HCT116 (cell line): ENCODE measurements at regions not wholly inside any gene's neighbourhood (a gene's known extent, or its start where the extent isn't known, plus 50 kb on each side); places are given as distances from the start of the nearest gene placed in this dataset.

ENCODE experiments used
- ATAC-seq: fragments of 200-7000 bp; cut with Tn5 transposase; 2 replicates; pipeline ENCODE4 v1.9.1; 2020; ENCODE audit warnings: mild to moderate bottlenecking, moderate library complexity
- BruUV-seq: library from RNA; stranded (reverse); fragments of 400-500 nt; replicated peaks from 2 replicates; lab custom pipeline; 2021; lab: Mats Ljungman, UMichigan
- CTCF ChIA-PET: fragments of 300-600 bp; sonication (Branson Sonifier 250); formaldehyde crosslinking; loops from one replicate; lab custom pipeline; 2021; ENCODE audit warnings: antibody characterized with exemption; lab: Charles Lee
- POLR2A ChIA-PET: fragments of 300-600, 350-600 bp; sonication (Branson Sonifier 250); formaldehyde crosslinking; loops from one replicate; lab custom pipeline; 2021; ENCODE audit warnings: antibody characterized with exemption; lab: Charles Lee
- RAD21 ChIA-PET, 2 experiments: fragments of 300-600 bp; sonication (Branson Sonifier 250); formaldehyde crosslinking; loops; one replicate each; lab custom pipeline; 2023; ENCODE audit warnings: low total read pairs in 2 of 2; ENCODE audit not compliant: uncharacterized antibody in 2 of 2, unreplicated experiment in 2 of 2, low non-redundant PET in 1 of 2; lab: Charles Lee
- DNase-seq: peaks from one replicate; pipeline ENCODE4 v3.0.0-alpha.2; 2010; ENCODE audit warnings: low read depth, low spot score
- H2AFZ ChIP-seq: fragments of 200-600 bp; shearing (Covaris generic), sonication (generic); 2 replicates; pipeline ENCODE4 v1.6.1; 2017; ENCODE audit warnings: low read depth, mixed run types, mixed read lengths, antibody characterized with exemption, low read length; ENCODE audit not compliant: poor library complexity, severe bottlenecking
- H3K27ac ChIP-seq: 2 replicates; pipeline ENCODE4 v1.5.1; 2012; ENCODE audit warnings: low read depth, low read length
- H3K27me3 ChIP-seq: fragments of 200-600 bp; sonication (generic); 2 replicates; pipeline ENCODE4 v1.6.1; 2016; ENCODE audit warnings: mixed run types, low read length, mixed read lengths; ENCODE audit not compliant: insufficient read depth
- H3K36me3 ChIP-seq, 2 experiments: fragments of 200-500 bp in 1 of 2; fragments of 200-600 bp in 1 of 2; sonication (Bioruptor generic) in 1 of 2; sonication (generic) in 1 of 2; 2 replicates each; pipeline versions ENCODE4 v1.5.1 to v1.6.1; 2014 to 2016; ENCODE audit warnings: low read length in 2 of 2, inconsistent platforms in 1 of 2, mixed read lengths in 1 of 2, mixed run types in 1 of 2; ENCODE audit not compliant: insufficient read depth in 2 of 2, control insufficient read depth in 1 of 2
- H3K4me1 ChIP-seq, 2 experiments: fragments of 200-600 bp in 1 of 2; sonication (generic) in 1 of 2; 2 replicates each; pipeline versions ENCODE4 v1.5.1 to v1.6.1; 2012 to 2017; ENCODE audit warnings: low read length in 2 of 2, inconsistent platforms in 1 of 2, mild to moderate bottlenecking in 1 of 2, mixed read lengths in 1 of 2, mixed run types in 1 of 2, moderate library complexity in 1 of 2; ENCODE audit not compliant: insufficient read depth in 2 of 2, control insufficient read depth in 1 of 2
- H3K4me2 ChIP-seq: fragments of 200-600 bp; sonication (generic); 2 replicates; pipeline ENCODE4 v1.6.1; 2017; ENCODE audit warnings: mixed run types, low read length, mixed read lengths
- H3K4me3 ChIP-seq, 2 experiments: fragments of 200-600 bp in 1 of 2; sonication (generic) in 1 of 2; replicated peaks in 1 of 2; 2 replicates each; pipeline ENCODE4 v1.5.1; 2011 to 2016; ENCODE audit warnings: low read length in 2 of 2, control low read depth in 1 of 2, low read depth in 1 of 2, mild to moderate bottlenecking in 1 of 2, mixed read lengths in 1 of 2, mixed run types in 1 of 2
- H3K79me2 ChIP-seq: fragments of 200-600 bp; sonication (generic); 2 replicates; pipeline ENCODE4 v1.6.1; 2017; ENCODE audit warnings: mild to moderate bottlenecking, mixed run types, low read length, moderate library complexity, mixed read lengths; ENCODE audit not compliant: insufficient read depth
- H3K9ac ChIP-seq: fragments of 200-600 bp; sonication (generic); 2 replicates; pipeline ENCODE4 v1.6.1; 2016; ENCODE audit warnings: low read length, mixed read lengths
- H3K9me2 ChIP-seq: fragments of 200-600 bp; sonication (generic), shearing (Covaris generic); 2 replicates; pipeline ENCODE4 v1.6.1; 2017; ENCODE audit warnings: mixed run types, mild to moderate bottlenecking, moderate library complexity; ENCODE audit not compliant: insufficient read depth
- H3K9me3 ChIP-seq, 2 experiments: fragments of 200-500 bp in 1 of 2; fragments of 200-600 bp in 1 of 2; sonication (Bioruptor generic) in 1 of 2; sonication (generic) in 1 of 2; 2 replicates each; pipeline ENCODE4 v1.6.1; 2014 to 2017; ENCODE audit warnings: low read length in 2 of 2, mixed read lengths in 2 of 2, inconsistent platforms in 1 of 2, low read depth in 1 of 2, mild to moderate bottlenecking in 1 of 2, mixed run types in 1 of 2, moderate library complexity in 1 of 2; ENCODE audit not compliant: control insufficient read depth in 1 of 2, insufficient read depth in 1 of 2
- H4K20me1 ChIP-seq: fragments of 200-600 bp; sonication (generic), shearing (Covaris generic); 2 replicates; pipeline ENCODE4 v1.6.1; 2017; ENCODE audit warnings: mixed run types, mild to moderate bottlenecking, moderate library complexity; ENCODE audit not compliant: insufficient read depth
- ATF3 ChIP-seq: IDR thresholded peaks from 2 replicates; pipeline ENCODE4 v1.6.1; 2012
- CBX3 ChIP-seq: IDR thresholded peaks from 2 replicates; pipeline ENCODE4 v1.6.1; 2012; ENCODE audit warnings: low read depth
- CEBPB ChIP-seq: IDR thresholded peaks from 2 replicates; pipeline ENCODE4 v1.6.1; 2012; ENCODE audit warnings: low read depth
- CTCF ChIP-seq, 3 experiments: fragments of 200-600 bp in 1 of 3; sonication (generic) in 1 of 3; IDR thresholded peaks in 2 of 3; conservative IDR thresholded peaks in 1 of 3; 2 replicates each; pipeline ENCODE4 v1.5.1; 2012 to 2017; ENCODE audit warnings: low read depth in 2 of 3, low read length in 2 of 3, antibody characterized with exemption in 1 of 3, borderline replicate concordance in 1 of 3, control low read depth in 1 of 3, mild to moderate bottlenecking in 1 of 3, mixed read lengths in 1 of 3, mixed run types in 1 of 3, moderate library complexity in 1 of 3; ENCODE audit not compliant: insufficient read depth in 1 of 3
- EZH2 ChIP-seq: fragments of 200-600 bp; sonication (generic); IDR thresholded peaks from 2 replicates; pipeline ENCODE4 v1.6.1; 2017; ENCODE audit warnings: antibody characterized with exemption, mixed run types
- FOSL1 ChIP-seq: IDR thresholded peaks from 2 replicates; pipeline ENCODE4 v1.6.1; 2012; ENCODE audit warnings: low read depth
- JUND ChIP-seq: IDR thresholded peaks from 2 replicates; pipeline ENCODE4 v1.6.1; 2012
- MAX ChIP-seq: IDR thresholded peaks from 2 replicates; pipeline ENCODE4 v1.6.1; 2012
- POLR2A ChIP-seq: IDR thresholded peaks from 2 replicates; pipeline ENCODE4 v1.7.0; 2011; ENCODE audit warnings: borderline replicate concordance; ENCODE audit not compliant: insufficient read depth, insufficient read length; ENCODE audit errors: extremely low read depth
- POLR2AphosphoS5 ChIP-seq: IDR thresholded peaks from 2 replicates; pipeline ENCODE4 v1.6.1; 2011; ENCODE audit warnings: mild to moderate bottlenecking, low read depth, low read length, moderate library complexity
- RAD21 ChIP-seq: IDR thresholded peaks from 2 replicates; pipeline ENCODE4 v1.6.1; 2012; ENCODE audit warnings: low read depth, mild to moderate bottlenecking
- ZFX ChIP-seq: fragments of 450-650 bp; IDR thresholded peaks from 2 replicates; pipeline ENCODE4 v1.6.1; 2017
- intact Hi-C: fragments of 100-400 bp; cut with micrococcal nuclease; formaldehyde crosslinking; loops from 2 replicates; pipeline ENCODE4 v1.10.0; 2022
- TF ChIP-seq, protein P1 (sequence below): IDR thresholded peaks from 2 replicates; pipeline ENCODE4 v1.6.1; 2011; ENCODE audit warnings: mild to moderate bottlenecking, low read length, moderate library complexity; ENCODE audit not compliant: insufficient replicate concordance; ENCODE audit errors: extremely low read depth

DNA sequence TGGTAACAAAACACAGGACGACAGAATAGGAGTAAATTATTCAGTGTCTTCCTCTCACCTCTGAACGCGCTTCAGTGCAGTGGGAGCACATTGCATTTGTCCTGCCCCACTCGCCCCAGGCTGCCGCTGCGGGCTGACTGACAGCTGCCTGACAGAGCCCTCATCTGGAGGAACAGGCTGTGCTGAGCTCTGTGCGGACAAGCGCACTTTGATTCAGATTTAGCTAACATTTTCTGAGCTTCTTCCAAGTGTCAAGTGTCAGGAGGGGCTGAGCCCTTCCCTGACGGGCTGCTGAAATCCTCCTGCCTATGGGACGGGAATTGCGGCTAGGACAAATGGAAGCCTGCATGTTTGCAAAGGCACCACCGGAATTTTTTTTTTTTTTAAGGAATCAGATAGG lies 383.0 kb upstream of the CDH4 start:
- no peak for DNase-seq
- Histone ChIP-seq H2AFZ (no peak overlapping the region), H3K79me2 (no peaks in the 10 kb centered on the region), H3K27ac (no peak overlapping the region), H3K27me3 (no peaks in the 10 kb centered on the region), H3K4me2 (no peak overlapping the region), H3K36me3 (no peaks in the 10 kb centered on the region), H3K9me2 (no peaks in the 10 kb centered on the region), H4K20me1 (no peaks in the 10 kb centered on the region), H3K9me3 (peaks cover 17 to 36% of the 10 kb centered on the region in 2 experiments; a peak in 2 of 4 replicates), H3K9ac (no peak overlapping the region), H3K4me3 (no peak overlapping the region), H3K4me1 (no peaks in the 10 kb centered on the region)
- BruUV-seq: no TSS peak
- TF ChIP-seq CBX3: no peak
- ATAC-seq: no peak
- ChIA-PET POLR2A (no interaction called here), CTCF (no interaction called here), RAD21 (no interaction called here)
- intact Hi-C loops: no loop called here

GRCh38 chr20:60869625-60870024 lies 382.4 kb upstream of the CDH4 start:
- ChIA-PET CTCF (no interaction called here), POLR2A (no interaction called here), RAD21 (no interaction called here)
- no peak for DNase-seq
- Histone ChIP-seq H3K36me3 (no peaks in the 10 kb centered on the region), H3K79me2 (no peaks in the 10 kb centered on the region), H4K20me1 (no peaks in the 10 kb centered on the region), H3K9me2 (no peaks in the 10 kb centered on the region), H3K9me3 (peaks cover 17 to 35% of the 10 kb centered on the region in 2 experiments; a peak in 2 of 4 replicates), H3K4me2 (no peak overlapping the region), H3K4me1 (no peaks in the 10 kb centered on the region), H2AFZ (no peak overlapping the region), H3K27me3 (no peaks in the 10 kb centered on the region), H3K9ac (no peak overlapping the region), H3K4me3 (no peak overlapping the region), H3K27ac (no peak overlapping the region)
- ATAC-seq: no peak
- intact Hi-C loops: no loop called here
- no peak for TF ChIP-seq CTCF (IDR thresholded peaks at IDR 0.05 in 2 of 3, conservative IDR thresholded peaks at IDR 0.05 in 1 of 3; ENCODE audit: borderline replicate concordance in 1 of 3, insufficient read depth in 1 of 3, low read depth in 2 of 3, low read length in 2 of 3)
- TF ChIP-seq RAD21: no peak
- TF ChIP-seq EZH2: no peak
- TF ChIP-seq ATF3: no peak
- no peak for TF ChIP-seq POLR2AphosphoS5
- TF ChIP-seq ZFX: no peak
- TF ChIP-seq, protein P1, sequence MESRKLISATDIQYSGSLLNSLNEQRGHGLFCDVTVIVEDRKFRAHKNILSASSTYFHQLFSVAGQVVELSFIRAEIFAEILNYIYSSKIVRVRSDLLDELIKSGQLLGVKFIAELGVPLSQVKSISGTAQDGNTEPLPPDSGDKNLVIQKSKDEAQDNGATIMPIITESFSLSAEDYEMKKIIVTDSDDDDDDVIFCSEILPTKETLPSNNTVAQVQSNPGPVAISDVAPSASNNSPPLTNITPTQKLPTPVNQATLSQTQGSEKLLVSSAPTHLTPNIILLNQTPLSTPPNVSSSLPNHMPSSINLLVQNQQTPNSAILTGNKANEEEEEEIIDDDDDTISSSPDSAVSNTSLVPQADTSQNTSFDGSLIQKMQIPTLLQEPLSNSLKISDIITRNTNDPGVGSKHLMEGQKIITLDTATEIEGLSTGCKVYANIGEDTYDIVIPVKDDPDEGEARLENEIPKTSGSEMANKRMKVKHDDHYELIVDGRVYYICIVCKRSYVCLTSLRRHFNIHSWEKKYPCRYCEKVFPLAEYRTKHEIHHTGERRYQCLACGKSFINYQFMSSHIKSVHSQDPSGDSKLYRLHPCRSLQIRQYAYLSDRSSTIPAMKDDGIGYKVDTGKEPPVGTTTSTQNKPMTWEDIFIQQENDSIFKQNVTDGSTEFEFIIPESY: no peak
- TF ChIP-seq JUND: no peak
- no peak for TF ChIP-seq CEBPB
- TF ChIP-seq FOSL1: no peak
- no peak for TF ChIP-seq MAX
- no peak for TF ChIP-seq POLR2A
- BruUV-seq: no TSS peak
